ENCODE measurements at regions not wholly inside any gene's neighbourhood (a gene's known extent, or its start where the extent isn't known, plus 50 kb on each side); places are given as distances from the start of the nearest gene placed in this dataset.

GRCh38 chr5:148000036-148000435, 63.7 kb upstream of the SPINK5 start:
- no peak for TF ChIP-seq POLR2A (IDR thresholded peaks at IDR 0.05; ENCODE audit: control extremely low read depth in 1 of 2, low read depth in 2 of 2, low read length in 2 of 2)
- TF ChIP-seq CTCF (IDR thresholded peaks at IDR 0.05; ENCODE audit: control extremely low read depth in 1 of 3, insufficient read depth in 1 of 3, low read depth in 1 of 3, low read length in 3 of 3) = no peak
- no peak for TF ChIP-seq CEBPB (IDR thresholded peaks at IDR 0.05; ENCODE audit: low read depth, low read length)
- TF ChIP-seq TAF1 (IDR thresholded peaks at IDR 0.05; ENCODE audit: low read depth, low read length) = no peak
- no peak for TF ChIP-seq SP1 (IDR thresholded peaks at IDR 0.05; ENCODE audit: low read depth, low read length)
- no peak for TF ChIP-seq ATF3 (IDR thresholded peaks at IDR 0.05; ENCODE audit: insufficient read depth, low read depth, low read length)
- no peak for TF ChIP-seq EZH2 (IDR thresholded peaks at IDR 0.05; ENCODE audit: low read depth, low read length, severe bottlenecking)
- TF ChIP-seq BRCA1 (IDR thresholded peaks at IDR 0.05; ENCODE audit: low read depth, low read length) = no peak
- no peak for TF ChIP-seq MAFK (IDR thresholded peaks at IDR 0.05; ENCODE audit: low read depth, low read length)
- no peak for TF ChIP-seq EP300 (IDR thresholded peaks at IDR 0.05; ENCODE audit: borderline replicate concordance in 1 of 2, low read depth in 2 of 2, low read length in 2 of 2)
- TF ChIP-seq RAD21 (IDR thresholded peaks at IDR 0.05 in 1 of 2, conservative IDR thresholded peaks at IDR 0.05 in 1 of 2; ENCODE audit: low read depth in 2 of 2, low read length in 2 of 2) = no peak
- TF ChIP-seq MAX (IDR thresholded peaks at IDR 0.05) = no peak

Data from H1 (cell line).